NCI-H2196 (cell line): ENCODE measurements at regions not wholly inside any gene's neighbourhood (a gene's known extent, or its start where the extent isn't known, plus 50 kb on each side); places are given as distances from the start of the nearest gene placed in this dataset.
"Not testable (repeated sequence)": the region's sequence is repeated elsewhere in the genome, so short reads cannot be mapped to it uniquely, and the experiment has no call there.

Source experiments
- DNase-seq: peaks from one replicate; lab custom pipeline; 2025; ENCODE audit not compliant: unreplicated experiment; lab: John Stamatoyannopoulos, UW

GRCh38 chr7:153921408-153921807 is 130.8 kb upstream of the DPP6 start:
- DNase-seq = no peak

DNA sequence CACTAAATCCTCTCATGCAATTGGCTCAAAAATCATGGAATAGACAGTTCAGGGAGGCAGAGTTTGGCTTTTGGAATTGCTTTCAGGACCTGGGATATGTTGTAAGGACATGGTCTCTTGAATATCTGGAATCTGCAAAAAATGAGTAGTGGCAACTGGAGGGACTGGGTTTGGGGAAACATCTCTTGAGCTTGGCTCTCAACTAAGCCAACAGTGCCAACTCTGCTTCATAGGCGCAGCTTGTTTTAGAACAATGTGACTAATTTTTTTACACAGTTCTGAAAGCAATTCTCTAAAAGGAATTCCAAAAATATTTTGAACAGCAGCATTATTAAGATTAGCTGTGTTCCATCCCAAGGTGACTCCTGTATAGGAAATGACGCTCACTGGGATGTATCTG is 121.5 kb upstream of the DPP6 start:
- no peak for DNase-seq

- DNase-seq = no peak
Observed at GRCh38 chr7:153934048-153934447, 118.2 kb upstream of the DPP6 start.

- no peak for DNase-seq
Observed at GRCh38 chr7:153934629-153935028, 117.6 kb upstream of the DPP6 start.

GRCh38 chr7:153935095-153935494 is 117.1 kb upstream of the DPP6 start:
- no peak for DNase-seq

DNA sequence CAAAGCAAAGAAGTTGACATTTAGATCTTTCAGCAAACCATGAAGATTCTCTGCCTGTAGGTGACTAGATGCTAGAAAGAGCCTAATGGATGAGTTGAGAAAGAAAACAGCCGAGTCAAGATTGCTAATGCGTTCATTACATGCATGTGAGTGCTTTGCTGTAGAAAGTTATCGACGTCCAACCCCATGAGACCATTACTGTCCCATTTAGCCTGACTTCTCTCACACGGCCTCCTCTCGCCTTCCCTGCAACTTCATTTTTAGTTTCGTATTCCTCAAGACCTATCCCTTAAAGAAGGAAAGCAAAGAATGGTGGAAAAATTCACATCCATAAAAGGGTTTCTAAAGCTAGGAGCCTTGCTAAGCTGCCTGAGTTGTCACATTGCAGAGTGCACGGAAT is 113.7 kb upstream of the DPP6 start:
- DNase-seq = no peak

DNA sequence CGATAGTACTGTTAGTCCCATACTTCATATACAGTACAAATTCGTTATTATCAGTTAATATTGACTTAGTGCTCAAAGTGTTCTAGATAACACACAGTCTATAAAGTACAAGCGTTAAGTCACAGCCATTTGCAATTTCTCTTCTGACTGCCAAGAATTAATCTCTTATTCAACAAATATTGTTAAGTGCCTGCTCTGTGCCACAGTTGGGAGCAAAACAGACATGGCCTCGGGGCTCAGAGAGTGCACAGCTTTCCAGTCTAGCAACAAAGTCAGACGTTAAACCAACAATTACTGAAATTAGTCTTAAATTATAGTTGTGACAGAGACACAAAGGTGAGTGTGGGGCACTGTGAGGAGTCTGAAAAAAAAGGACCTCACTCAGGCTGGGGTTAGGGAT is 113.0 kb upstream of the DPP6 start:
- no peak for DNase-seq

DNA sequence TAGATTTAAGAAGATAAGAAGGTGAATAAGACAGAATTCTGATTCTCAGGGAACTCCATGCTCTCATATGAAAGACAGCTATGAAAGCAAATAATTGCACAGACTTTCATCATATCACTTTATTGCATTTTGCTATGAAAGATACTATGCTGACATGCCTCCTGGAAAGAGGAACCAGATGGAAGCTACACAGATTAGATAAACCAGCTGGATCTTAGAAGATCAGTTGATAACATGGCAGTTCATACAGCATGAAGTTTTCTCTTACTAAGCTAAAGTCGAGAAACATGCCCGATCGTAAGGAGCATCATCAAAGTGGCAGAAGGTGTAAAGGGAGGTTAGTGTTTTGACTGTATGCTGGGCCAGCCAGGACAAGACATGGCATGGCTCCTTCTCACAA is 112.5 kb upstream of the DPP6 start:
- DNase-seq = no peak

DNA sequence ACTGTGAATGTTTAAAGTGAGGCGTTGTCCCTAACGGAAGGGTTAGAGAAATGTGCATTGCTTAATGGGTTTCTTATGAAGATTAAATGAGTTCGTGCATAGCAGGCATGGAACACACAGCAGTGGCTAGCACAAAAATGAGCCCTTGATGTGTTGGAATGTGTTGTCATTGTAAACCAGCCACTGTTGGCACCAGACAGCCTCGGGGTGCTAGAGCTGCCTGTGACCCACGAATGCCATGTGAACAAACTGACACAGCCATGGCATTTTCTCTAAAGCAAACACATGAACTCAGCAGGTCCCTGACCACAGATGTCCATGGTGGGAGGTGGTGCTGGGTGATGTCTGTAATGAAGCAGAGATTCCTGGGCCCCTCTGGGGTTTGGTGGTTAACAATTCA is 111.1 kb upstream of the DPP6 start:
- DNase-seq = no peak

DNA sequence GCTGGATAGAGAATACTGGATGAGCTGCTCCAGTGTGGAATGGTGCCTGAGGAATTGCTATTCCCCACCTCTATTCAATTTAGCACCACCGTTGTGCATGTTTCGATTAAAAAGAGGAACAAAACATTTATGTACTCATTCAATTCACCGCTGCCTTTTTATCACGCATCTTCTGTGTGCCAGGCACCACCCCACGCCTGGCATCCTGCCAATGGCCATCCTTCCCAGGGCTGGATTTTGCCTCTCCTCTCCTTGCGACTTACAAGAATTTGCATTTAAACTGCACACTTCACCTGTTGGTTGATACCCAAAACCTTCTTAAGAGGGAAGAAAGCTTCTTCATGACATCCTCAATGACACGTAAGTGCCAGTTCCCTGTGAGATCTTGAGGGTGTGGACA is 110.2 kb upstream of the DPP6 start:
- no peak for DNase-seq

DNA sequence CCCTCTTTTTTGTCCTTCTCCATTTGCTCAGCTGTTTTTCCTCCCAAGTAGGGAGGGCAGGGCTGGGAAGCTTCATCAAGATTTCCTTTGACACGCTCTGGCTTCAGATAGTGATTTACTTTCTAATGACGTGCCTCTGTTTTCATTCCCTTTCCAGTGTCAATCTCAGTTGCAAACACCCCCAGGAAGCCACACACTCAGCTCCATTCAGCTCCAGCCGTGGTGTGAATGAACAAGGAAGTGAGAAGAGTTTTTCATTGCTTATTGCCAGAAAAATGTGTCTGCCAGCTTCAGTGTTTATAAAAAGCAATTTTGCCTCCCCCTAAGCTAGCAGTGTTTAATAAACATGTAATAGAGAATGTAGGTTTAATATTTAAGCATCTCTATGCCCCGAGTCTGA is 108.7 kb upstream of the DPP6 start:
- DNase-seq = no peak

GRCh38 chr7:153943861-153944260 is 108.3 kb upstream of the DPP6 start:
- no peak for DNase-seq

DNA sequence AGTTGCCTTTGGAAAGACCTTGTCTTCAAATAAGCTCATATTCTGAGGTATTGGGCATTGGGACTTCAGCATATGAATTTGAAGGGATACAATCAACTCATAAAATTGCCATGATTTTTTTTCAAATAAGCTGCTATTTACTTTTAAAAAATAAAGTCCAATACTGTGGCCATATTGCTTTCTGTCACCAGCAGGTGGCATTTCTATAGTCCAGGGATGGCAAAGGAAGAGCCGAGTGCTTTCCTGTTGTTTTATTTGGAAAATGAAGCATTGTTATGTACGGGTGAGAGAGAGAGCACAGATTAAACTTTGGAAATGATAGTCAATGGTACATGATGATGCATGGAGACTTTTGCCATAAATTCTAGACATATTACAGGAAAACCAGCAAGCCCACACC is 104.1 kb upstream of the DPP6 start:
- DNase-seq = no peak

- no peak for DNase-seq
Observed at GRCh38 chr7:153951316-153951715, 100.9 kb upstream of the DPP6 start.

DNA sequence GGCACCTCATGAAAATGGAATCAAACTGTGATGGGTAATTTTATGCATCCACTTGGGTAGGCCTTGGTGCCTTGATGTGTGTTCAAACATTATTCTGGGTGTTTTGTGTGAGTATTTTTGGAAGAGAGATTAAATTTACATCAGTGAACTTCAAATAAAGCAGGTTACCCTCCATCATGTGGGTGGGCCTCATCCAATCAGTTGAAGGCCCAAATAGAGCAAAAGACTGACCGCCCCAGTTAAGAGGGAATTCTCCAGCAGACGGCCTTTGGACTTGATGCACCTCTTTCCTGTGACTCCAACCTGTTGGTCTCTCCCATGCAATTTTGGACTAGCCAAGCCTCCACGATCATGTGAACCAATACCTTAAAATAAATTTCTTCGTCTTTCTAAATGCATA is 97.7 kb upstream of the DPP6 start:
- DNase-seq = no peak

DNA sequence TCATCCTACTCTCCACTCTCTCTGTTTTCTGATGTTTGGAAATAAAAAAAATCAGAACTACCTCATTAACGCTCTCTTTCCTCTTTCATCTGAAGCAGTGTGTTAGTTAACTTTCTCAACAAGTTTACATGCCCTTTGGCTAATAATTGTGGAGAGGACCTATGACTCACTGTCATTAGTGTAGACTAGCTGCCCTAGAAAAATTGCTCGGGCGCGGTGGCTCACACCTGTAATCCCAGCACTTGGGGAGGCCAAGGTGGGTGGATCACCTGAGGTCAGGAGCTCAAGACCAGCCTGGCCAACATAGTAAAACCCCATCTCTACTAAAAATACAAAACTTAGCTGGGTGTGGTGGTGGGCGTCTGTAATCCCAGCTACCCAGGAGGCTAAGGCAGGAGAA is 94.5 kb upstream of the DPP6 start:
- DNase-seq = not testable (repeated sequence)

DNA sequence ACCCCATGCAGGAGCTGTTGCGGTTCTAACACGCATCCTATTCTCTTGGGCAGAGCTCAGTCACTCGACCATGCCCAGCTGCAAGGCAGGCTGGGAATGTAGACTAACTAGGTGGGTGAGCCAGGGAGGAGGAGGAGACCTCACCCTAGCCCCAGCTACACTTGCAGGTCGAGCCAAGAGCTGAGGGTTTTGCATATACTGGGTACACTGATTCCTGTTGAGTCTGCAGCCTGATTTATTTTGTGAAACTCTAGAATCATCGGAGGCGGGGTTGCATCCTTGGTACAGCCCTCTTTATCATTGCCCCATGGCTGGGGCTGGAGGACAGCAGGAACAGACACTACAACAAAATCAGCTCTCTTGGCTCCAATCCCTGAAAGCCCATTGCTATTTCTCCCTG is 93.8 kb upstream of the DPP6 start:
- not testable (repeated sequence) for DNase-seq

- not testable (repeated sequence) for DNase-seq
Observed at GRCh38 chr7:153958789-153959188, 93.4 kb upstream of the DPP6 start.

DNA sequence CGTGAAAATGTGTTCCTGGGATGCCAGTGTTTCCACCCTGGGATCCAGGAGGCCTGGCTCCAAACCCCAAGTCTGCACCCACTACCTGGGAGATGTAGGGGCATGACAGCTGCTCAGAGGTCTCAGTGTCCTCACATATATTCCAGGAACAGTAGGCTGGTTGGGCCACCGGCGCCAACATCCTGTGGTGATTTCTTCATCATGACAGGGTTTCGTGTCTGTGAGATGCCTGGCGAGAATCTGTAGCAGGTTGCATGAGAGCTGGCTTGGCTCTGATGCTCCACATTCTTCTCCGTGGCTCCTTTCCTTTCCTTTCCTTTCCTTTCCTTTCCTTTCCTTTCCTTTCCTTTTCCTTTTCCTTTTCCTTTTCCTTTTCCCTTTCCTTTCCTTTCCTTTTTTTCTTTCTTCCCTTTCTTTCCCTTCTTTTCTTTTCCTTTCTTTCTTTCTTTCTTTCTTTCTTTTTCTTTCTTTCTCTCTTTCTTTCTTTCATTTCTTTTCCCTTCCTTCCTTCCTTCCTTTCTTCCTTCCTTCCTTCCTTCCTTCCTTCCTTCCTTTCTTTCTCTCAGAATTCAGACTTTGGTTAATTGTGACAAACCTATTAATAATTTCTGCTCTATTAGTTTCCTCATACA is 87.6 kb upstream of the DPP6 start:
- DNase-seq = not testable (repeated sequence)

GRCh38 chr7:153969016-153969415 is 83.2 kb upstream of the DPP6 start:
- DNase-seq = not testable (repeated sequence)

GRCh38 chr7:153974603-153975002 is 77.6 kb upstream of the DPP6 start:
- not testable (repeated sequence) for DNase-seq

- DNase-seq = not testable (repeated sequence)
Observed at GRCh38 chr7:153976745-153977144, 75.5 kb upstream of the DPP6 start.

DNA sequence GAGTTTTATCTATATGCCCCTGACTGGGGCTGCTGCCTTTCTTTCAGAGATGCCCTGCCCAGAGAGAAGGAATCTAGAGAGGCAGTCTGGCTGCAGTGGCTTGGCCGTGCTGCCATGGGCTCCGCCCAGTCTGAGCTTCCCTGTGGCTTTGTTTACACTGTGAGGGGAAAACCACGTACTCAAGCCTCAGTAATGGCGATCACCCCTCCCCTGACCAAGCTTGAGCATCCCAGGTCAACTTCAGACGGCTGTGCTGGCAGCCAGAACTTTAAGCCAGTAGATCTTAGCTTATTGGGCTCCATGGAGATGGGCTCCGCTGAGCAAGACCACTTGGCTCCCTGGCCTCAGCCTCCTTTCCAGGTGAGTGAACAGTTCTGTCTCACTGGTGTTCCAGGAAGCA is 69.0 kb upstream of the DPP6 start:
- DNase-seq = not testable (repeated sequence)
